Jurkat, Clone E6-1 (cell line): ENCODE measurements at regions not wholly inside any gene's neighbourhood (a gene's known extent, or its start where the extent isn't known, plus 50 kb on each side); places are given as distances from the start of the nearest gene placed in this dataset.
A peak's percentile ranks its signal among the peaks of the same experiment; 100 is the strongest.
"Not testable (repeated sequence)": the region's sequence is repeated elsewhere in the genome, so short reads cannot be mapped to it uniquely, and the experiment has no call there.

Source experiments
- DNase-seq: peaks from one replicate; pipeline ENCODE4 v3.0.0-alpha.2; 2011; ENCODE audit warnings: low read depth, low spot score
- H3K4me3 ChIP-seq: 2 replicates; pipeline ENCODE4 v1.5.1; 2011; ENCODE audit warnings: mild to moderate bottlenecking, low read length, control low read depth, moderate library complexity

- no peak overlapping the region for H3K4me3 ChIP-seq
- no peak for DNase-seq
These were observed 186.3 kb upstream of the SYNCRIP start for GRCh38 chr6:85828973-85829372.

- DNase-seq: no peak
- H3K4me3 ChIP-seq: no peak overlapping the region
These were observed 184.3 kb upstream of the SYNCRIP start for GRCh38 chr6:85826997-85827396.

- H3K4me3 ChIP-seq: no peak overlapping the region
- no peak for DNase-seq
These were observed 181.6 kb upstream of the SYNCRIP start for GRCh38 chr6:85824329-85824728.

GRCh38 chr6:85810558-85810957 is 167.9 kb upstream of the SYNCRIP start:
- peak; percentile 68 for DNase-seq
- H3K4me3 ChIP-seq: no peak overlapping the region

- H3K4me3 ChIP-seq: no peak overlapping the region
- DNase-seq: no peak
These were observed 161.0 kb upstream of the SYNCRIP start for GRCh38 chr6:85803721-85804120.

DNA sequence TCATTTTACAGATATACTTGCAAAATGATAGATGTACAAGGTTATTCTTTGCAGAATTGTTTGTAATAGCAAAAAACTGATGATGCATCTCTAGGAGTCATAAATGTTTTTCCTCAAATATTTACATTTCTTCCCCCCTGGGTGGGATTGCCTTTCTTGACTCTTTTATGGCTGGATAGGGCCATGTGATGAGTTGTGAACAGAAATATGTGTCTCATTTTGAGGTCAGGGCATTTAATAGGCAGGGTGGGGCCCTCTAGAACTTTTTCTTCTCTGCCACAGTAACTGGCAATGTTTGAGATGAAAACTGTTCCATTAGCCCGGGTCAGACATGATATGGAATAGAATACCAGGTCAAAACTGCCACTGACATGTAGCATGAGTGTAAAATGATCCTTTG is 159.5 kb upstream of the SYNCRIP start:
- H3K4me3 ChIP-seq: no peak overlapping the region
- no peak for DNase-seq

- H3K4me3 ChIP-seq: no peak overlapping the region
- DNase-seq: no peak
These were observed 156.4 kb upstream of the SYNCRIP start for GRCh38 chr6:85798931-85799652.

DNA sequence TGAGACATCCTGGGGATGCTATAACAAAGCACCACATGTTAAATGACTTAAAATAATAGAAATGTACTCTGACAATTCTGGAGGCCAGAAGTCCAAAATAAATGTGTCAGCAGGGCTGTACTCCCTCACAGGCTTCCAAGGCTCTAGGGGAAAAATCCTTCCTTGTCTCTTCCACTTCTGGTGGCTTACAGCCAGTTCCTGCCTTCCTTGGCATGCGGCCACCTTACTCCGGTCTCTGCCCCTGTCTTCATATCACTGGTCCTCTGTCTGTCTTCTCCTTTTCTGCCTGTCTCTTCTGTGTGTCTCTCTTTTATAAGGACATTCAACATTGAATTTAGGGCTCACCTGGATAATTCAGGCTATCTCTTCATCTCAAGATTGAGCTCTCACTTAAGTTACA is 155.3 kb upstream of the SYNCRIP start:
- no peak overlapping the region for H3K4me3 ChIP-seq
- no peak for DNase-seq

DNA sequence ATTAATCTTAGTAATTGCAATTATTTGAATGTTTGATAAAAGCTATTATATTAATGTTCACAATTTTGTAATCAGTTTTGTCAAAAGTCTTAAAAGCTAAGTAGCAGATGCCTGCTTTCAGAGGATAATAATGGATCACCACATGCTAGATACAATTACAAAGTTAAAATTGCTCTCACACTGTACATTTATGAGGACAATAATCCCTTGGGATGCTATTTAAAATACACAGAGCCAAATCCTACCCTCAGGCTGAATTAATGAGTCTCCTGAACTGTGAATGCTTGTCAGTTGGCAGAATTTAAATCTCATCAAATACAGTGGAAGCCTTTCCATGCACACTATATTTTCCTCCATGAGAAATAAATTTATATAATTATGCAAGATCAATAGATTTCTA is 153.3 kb upstream of the SYNCRIP start:
- DNase-seq: no peak
- no peak overlapping the region for H3K4me3 ChIP-seq

DNA sequence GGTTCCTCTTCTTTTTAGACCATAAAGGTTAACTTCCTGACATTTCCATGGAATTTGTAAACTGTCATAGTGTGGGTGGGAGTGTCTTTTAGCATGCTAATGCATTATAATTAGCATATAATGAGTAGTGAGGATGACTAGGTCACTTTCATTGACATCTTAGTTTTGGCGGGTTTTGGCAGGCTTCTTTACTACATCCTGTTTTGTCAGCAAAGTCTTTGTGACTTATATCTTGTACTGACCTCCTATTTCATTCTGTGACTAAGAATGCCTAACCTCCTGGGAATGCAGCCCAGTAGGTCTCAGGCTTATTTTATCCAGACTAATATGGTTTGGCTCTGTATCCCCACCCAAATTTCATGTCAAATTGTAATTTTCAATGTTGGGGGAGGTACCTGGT is 149.6 kb upstream of the SYNCRIP start:
- H3K4me3 ChIP-seq: no peak overlapping the region
- no peak for DNase-seq

- no peak overlapping the region for H3K4me3 ChIP-seq
- no peak for DNase-seq
These were observed 133.2 kb upstream of the SYNCRIP start for GRCh38 chr6:85775883-85776282.

DNA sequence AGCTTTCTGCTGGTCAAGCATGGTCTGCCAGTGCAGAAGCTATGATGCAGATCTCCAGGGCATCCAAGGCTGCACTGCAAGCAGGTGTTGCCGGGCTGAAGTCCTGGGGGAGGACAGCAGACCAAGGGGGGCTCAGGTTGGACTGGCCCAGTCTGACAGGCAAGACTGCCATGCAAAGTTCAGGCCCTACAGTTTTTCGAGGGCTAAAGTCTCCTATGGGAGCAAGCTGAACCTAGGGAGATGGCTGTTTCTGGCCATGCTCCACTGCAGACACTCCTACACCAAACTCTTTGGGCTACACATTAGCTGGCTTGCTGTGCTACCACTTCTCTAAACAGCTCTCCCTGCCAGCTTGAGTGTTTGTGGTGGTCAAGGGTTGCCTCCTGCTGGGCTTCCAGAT is 130.0 kb upstream of the SYNCRIP start:
- DNase-seq: no peak
- H3K4me3 ChIP-seq: no peak overlapping the region

GRCh38 chr6:85771925-85772430 is 129.3 kb upstream of the SYNCRIP start:
- no peak overlapping the region for H3K4me3 ChIP-seq
- no peak for DNase-seq

GRCh38 chr6:85771455-85771854 is 128.8 kb upstream of the SYNCRIP start:
- H3K4me3 ChIP-seq: no peak overlapping the region
- DNase-seq: no peak

- no peak for DNase-seq
- H3K4me3 ChIP-seq: no peak overlapping the region
These were observed 122.2 kb upstream of the SYNCRIP start for GRCh38 chr6:85764844-85765243.

GRCh38 chr6:85756982-85757381 is 114.3 kb upstream of the SYNCRIP start:
- peak; percentile 35 for DNase-seq
- H3K4me3 ChIP-seq: no peak overlapping the region

- no peak overlapping the region for H3K4me3 ChIP-seq
- DNase-seq: no peak
These were observed 112.2 kb upstream of the SYNCRIP start for GRCh38 chr6:85754894-85755293.

DNA sequence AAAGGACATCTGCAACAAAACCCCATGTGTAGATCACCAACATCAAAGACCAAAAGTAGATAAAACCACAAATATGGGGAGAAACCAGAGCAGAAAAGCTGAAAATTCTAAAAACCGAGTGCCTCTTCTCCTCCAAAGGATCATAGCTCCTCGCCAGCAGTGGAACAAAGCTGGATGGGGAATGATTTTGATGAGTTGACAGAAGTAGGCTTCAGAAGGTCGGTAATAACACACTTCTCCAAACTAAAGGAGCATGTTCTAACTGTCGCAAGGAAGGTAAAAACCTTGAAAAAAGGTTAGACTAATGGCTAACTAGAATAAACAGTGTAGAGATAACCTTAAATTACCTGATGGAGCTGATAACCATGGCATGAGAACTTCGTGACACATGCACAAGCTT is 109.9 kb upstream of the SYNCRIP start:
- no peak for DNase-seq
- no peak overlapping the region for H3K4me3 ChIP-seq

DNA sequence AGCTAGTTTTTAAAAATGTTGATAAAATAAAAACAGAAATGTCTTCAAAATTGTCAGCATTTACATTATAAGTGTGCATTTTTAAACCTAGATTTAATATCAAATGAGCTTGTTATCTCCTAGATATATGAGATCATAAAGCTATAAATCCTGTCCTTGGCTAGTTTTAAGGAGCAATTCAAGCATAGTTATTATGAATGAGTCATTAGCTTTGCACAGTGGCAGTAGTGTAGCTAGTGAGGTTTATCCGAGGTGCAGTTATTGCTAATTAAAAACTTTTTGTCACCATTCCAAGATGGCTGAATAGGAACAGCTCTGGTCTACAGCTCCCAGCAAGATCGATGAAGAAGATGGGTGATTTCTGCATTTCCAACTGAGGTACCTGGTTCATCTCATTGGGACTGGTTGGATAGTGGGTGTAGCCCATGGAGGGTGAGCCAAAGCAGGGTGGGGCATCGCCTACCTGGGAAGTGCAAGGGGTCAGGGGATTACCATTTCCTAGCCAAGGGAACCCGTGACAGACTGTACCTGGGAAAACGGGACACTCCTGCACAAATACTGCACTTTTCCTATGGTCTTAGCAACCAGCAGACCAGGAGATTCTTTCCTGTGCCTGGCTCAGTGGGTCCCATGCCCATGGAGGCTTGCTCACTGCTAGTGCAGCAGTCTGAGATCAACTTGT is 108.8 kb upstream of the SYNCRIP start:
- DNase-seq: no peak

GRCh38 chr6:85750146-85750545 is 107.5 kb upstream of the SYNCRIP start:
- DNase-seq, H3K4me3 ChIP-seq: not testable (repeated sequence)

More for the DNA sequence above, 108.8 kb upstream of the SYNCRIP start:
- no peak overlapping the region for H3K4me3 ChIP-seq

DNA sequence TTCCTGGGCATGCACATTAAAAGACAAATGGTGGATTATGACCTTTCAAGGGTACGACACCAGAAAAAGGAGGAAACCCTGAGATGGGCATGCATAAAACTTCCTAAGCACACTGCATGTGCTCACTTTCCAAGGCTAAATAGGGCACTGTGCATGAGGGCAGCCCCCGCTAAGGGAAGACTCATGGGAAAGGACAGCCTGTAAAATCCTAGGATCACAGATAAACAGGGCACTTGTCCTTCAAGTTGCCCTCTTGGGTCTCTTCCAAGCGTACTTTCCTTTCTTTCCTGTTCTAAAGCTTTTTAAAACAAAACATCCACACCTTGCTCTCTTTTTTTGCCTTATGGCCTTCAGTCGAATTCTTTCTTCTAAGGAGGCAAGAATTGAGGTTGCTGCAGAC is 106.5 kb upstream of the SYNCRIP start:
- no peak for DNase-seq
- H3K4me3 ChIP-seq: no peak overlapping the region
